B cell (primary cell): ENCODE measurements at regions not wholly inside any gene's neighbourhood (a gene's known extent, or its start where the extent isn't known, plus 50 kb on each side); places are given as distances from the start of the nearest gene placed in this dataset.

Experiments used
- EZH2 ChIP-seq: IDR thresholded peaks from 2 replicates; pipeline ENCODE4 v1.6.1; 2012; ENCODE audit warnings: borderline replicate concordance, low read depth, mild to moderate bottlenecking, moderate library complexity, low read length; ENCODE audit not compliant: insufficient read depth, poor library complexity, severe bottlenecking
- TF ChIP-seq, protein P1 (sequence below): fragments of 200-600 bp; IDR thresholded peaks from one replicate; pipeline ENCODE4 v1.8.0; 2022; ENCODE audit warnings: antibody characterized with exemption, mild to moderate bottlenecking

DNA sequence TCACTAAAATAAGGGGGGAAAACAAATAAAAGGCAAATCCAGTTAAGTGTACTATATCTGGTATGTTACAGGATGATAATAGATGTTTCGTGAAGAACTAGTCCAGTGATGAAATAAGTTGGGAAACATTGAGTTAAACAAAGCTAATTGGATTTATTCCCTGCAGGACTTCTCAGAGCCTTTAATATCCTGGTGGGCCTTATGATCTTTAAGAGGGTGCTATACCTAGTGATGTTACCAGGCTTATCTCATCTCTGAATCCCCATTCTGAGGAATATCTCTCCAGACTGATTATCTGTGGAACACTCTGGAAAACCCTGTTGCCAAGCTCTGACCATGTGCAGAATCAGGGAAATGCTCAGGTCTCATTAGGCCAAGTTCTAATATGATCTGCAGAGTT, 54.8 kb upstream of the POMGNT2 start:
- TF ChIP-seq, protein P1, sequence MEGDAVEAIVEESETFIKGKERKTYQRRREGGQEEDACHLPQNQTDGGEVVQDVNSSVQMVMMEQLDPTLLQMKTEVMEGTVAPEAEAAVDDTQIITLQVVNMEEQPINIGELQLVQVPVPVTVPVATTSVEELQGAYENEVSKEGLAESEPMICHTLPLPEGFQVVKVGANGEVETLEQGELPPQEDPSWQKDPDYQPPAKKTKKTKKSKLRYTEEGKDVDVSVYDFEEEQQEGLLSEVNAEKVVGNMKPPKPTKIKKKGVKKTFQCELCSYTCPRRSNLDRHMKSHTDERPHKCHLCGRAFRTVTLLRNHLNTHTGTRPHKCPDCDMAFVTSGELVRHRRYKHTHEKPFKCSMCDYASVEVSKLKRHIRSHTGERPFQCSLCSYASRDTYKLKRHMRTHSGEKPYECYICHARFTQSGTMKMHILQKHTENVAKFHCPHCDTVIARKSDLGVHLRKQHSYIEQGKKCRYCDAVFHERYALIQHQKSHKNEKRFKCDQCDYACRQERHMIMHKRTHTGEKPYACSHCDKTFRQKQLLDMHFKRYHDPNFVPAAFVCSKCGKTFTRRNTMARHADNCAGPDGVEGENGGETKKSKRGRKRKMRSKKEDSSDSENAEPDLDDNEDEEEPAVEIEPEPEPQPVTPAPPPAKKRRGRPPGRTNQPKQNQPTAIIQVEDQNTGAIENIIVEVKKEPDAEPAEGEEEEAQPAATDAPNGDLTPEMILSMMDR, result no peak
- TF ChIP-seq EZH2, result no peak
